Fibroblast of lung (primary cell): ENCODE measurements at regions not wholly inside any gene's neighbourhood (a gene's known extent, or its start where the extent isn't known, plus 50 kb on each side); places are given as distances from the start of the nearest gene placed in this dataset.

ENCODE experiments used
- DNase-seq, 2 donors: peaks; one replicate each; pipeline versions ENCODE4 v3.0.0 to v3.0.0-alpha.2; 2010; ENCODE audit warnings: low read depth in 2 of 2
- H2AFZ ChIP-seq: 2 replicates; pipeline ENCODE4 v1.5.1; 2012; ENCODE audit warnings: low read length, control low read depth, inconsistent platforms
- H3K27ac ChIP-seq: 2 replicates; pipeline ENCODE4 v1.5.1; 2011; ENCODE audit warnings: low read length, control low read depth; ENCODE audit not compliant: insufficient read depth
- H3K27me3 ChIP-seq: 2 replicates; pipeline ENCODE4 v1.5.1; 2011; ENCODE audit warnings: mild to moderate bottlenecking, low read length; ENCODE audit not compliant: control insufficient read depth, insufficient read depth
- H3K36me3 ChIP-seq: 2 replicates; pipeline ENCODE4 v1.5.1; 2011; ENCODE audit warnings: low read length; ENCODE audit not compliant: control insufficient read depth, insufficient read depth
- H3K4me1 ChIP-seq: 2 replicates; pipeline ENCODE4 v1.5.1; 2011; ENCODE audit warnings: low read length; ENCODE audit not compliant: control insufficient read depth, insufficient read depth; ENCODE audit errors: extremely low read depth
- H3K4me2 ChIP-seq: 2 replicates; pipeline ENCODE4 v1.5.1; 2011; ENCODE audit warnings: low read length, control low read depth; ENCODE audit not compliant: insufficient read depth; ENCODE audit errors: extremely low read depth
- H3K4me3 ChIP-seq, 4 experiments: fragments of 200-600 bp in 1 of 4; sonication (generic) in 1 of 4; replicated peaks in 1 of 4; 2 replicates each; pipeline ENCODE4 v1.5.1; 2011 to 2016; ENCODE audit warnings: low read length in 4 of 4, low read depth in 3 of 4, mild to moderate bottlenecking in 3 of 4, control low read depth in 2 of 4, inconsistent platforms in 1 of 4, mixed read lengths in 1 of 4; ENCODE audit not compliant: insufficient read depth in 1 of 4; ENCODE audit errors: control extremely low read depth in 1 of 4
- H3K79me2 ChIP-seq: 2 replicates; pipeline ENCODE4 v1.5.1; 2012; ENCODE audit warnings: mild to moderate bottlenecking, low read length, inconsistent platforms; ENCODE audit not compliant: control insufficient read depth, insufficient read depth
- H3K9ac ChIP-seq: 2 replicates; pipeline ENCODE4 v1.5.1; 2011; ENCODE audit warnings: mild to moderate bottlenecking, low read length, control low read depth; ENCODE audit not compliant: insufficient read depth
- H3K9me3 ChIP-seq: 2 replicates; pipeline ENCODE4 v1.5.1; 2012; ENCODE audit warnings: low read depth, low read length; ENCODE audit not compliant: control insufficient read depth, insufficient read depth
- H4K20me1 ChIP-seq: 2 replicates; pipeline ENCODE4 v1.5.1; 2011; ENCODE audit warnings: low read length; ENCODE audit not compliant: control insufficient read depth, insufficient read depth; ENCODE audit errors: extremely low read depth
- CTCF ChIP-seq, 2 donors: IDR thresholded peaks in 1 of 2; conservative IDR thresholded peaks in 1 of 2; 1 replicate in 1 of 2; 2 replicates in 1 of 2; pipeline ENCODE4 v1.5.1; 2011 to 2012; ENCODE audit warnings: low read length in 2 of 2, control low read depth in 1 of 2, inconsistent platforms in 1 of 2, low read depth in 1 of 2, mild to moderate bottlenecking in 1 of 2
- EZH2 ChIP-seq: IDR thresholded peaks from 2 replicates; pipeline ENCODE4 v1.5.1; 2012; ENCODE audit warnings: low read length, control low read depth, mild to moderate bottlenecking; ENCODE audit errors: missing control alignments

- Histone ChIP-seq H3K9ac (no peak overlapping the region), H3K4me2 (no peak overlapping the region), H3K36me3 (no peaks in the 10 kb centered on the region), H2AFZ (no peak overlapping the region), H3K4me1 (no peaks in the 10 kb centered on the region), H3K27ac (no peak overlapping the region), H3K27me3 (no peaks in the 10 kb centered on the region), H3K4me3 (no peak overlapping the region), H3K9me3 (no peaks in the 10 kb centered on the region), H3K79me2 (no peaks in the 10 kb centered on the region), H4K20me1 (no peaks in the 10 kb centered on the region)
- TF ChIP-seq CTCF (conservative IDR thresholded peaks at IDR 0.05 in 1 of 2, IDR thresholded peaks at IDR 0.05 in 1 of 2; ENCODE audit: low read depth in 1 of 2, low read length in 2 of 2) = no peak
- no peak for TF ChIP-seq EZH2
- no peak for DNase-seq
Measured at GRCh38 chr14:84404246-84404645, 1125.7 kb upstream of the FLRT2 start.

- Histone ChIP-seq H4K20me1 (no peaks in the 10 kb centered on the region), H3K36me3 (no peaks in the 10 kb centered on the region), H3K4me3 (no peak overlapping the region), H2AFZ (no peak overlapping the region), H3K27me3 (no peaks in the 10 kb centered on the region), H3K4me2 (no peak overlapping the region), H3K79me2 (no peaks in the 10 kb centered on the region), H3K27ac (no peak overlapping the region), H3K9ac (no peak overlapping the region), H3K4me1 (no peaks in the 10 kb centered on the region), H3K9me3 (no peaks in the 10 kb centered on the region)
- peak in 1 of 2 donors; percentile 7 for DNase-seq
- TF ChIP-seq EZH2 = no peak
Measured at GRCh38 chr14:84409435-84409834, 1120.5 kb upstream of the FLRT2 start.

GRCh38 chr14:84410344-84410743 is 1119.6 kb upstream of the FLRT2 start:
- TF ChIP-seq EZH2 = no peak
- TF ChIP-seq CTCF (conservative IDR thresholded peaks at IDR 0.05 in 1 of 2, IDR thresholded peaks at IDR 0.05 in 1 of 2; ENCODE audit: low read depth in 1 of 2, low read length in 2 of 2) = no peak
- H3K36me3 ChIP-seq = no peaks in the 10 kb centered on the region

More at GRCh38 chr14:84410344-84410743, 1119.6 kb upstream of the FLRT2 start:
- H3K27ac ChIP-seq = no peak overlapping the region
- no peak overlapping the region for H3K4me3 ChIP-seq
- no peak overlapping the region for H2AFZ ChIP-seq
- no peaks in the 10 kb centered on the region for H3K79me2 ChIP-seq
- H3K4me1 ChIP-seq = no peaks in the 10 kb centered on the region
- no peaks in the 10 kb centered on the region for H3K27me3 ChIP-seq
- H3K9ac ChIP-seq = no peak overlapping the region
- DNase-seq = no peak
- H4K20me1 ChIP-seq = no peaks in the 10 kb centered on the region
- H3K9me3 ChIP-seq = no peaks in the 10 kb centered on the region
- no peak overlapping the region for H3K4me2 ChIP-seq
